ENCODE measurements at regions not wholly inside any gene's neighbourhood (a gene's known extent, or its start where the extent isn't known, plus 50 kb on each side); places are given as distances from the start of the nearest gene placed in this dataset.

GRCh38 chr2:172252154-172252553 lies 149.5 kb upstream of the DLX2 start:
- TF ChIP-seq POLR2A (IDR thresholded peaks at IDR 0.05; ENCODE audit: low read length) (no peak), GATA1 (IDR thresholded peaks at IDR 0.05; ENCODE audit: low read depth, low read length) (no peak)
